ENCODE measurements at regions not wholly inside any gene's neighbourhood (a gene's known extent, or its start where the extent isn't known, plus 50 kb on each side); places are given as distances from the start of the nearest gene placed in this dataset.
A peak's percentile ranks its signal among the peaks of the same experiment; 100 is the strongest.

DNA sequence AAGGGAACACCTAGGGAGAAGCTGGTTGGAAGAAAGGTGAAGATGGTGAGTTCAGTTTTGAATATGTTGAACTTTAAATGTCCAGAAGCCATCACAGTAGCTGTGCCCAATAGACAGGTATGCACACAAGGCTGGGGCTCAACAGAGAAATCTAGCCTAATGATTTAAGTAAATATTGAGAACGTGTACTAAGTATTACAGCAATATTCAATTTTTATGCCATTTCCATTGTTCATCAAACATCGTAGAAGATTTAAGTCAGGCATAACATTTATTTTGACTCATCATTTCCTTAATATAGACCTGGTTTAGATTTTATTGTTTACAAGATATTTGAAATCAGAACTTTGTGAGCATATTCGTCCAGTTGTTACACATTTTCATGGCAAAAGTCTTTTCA is 116.4 kb downstream of the HPGD start:
- no peaks in the 10 kb centered on the region for H3K36me3 ChIP-seq (replicated peaks in 1 of 2; ENCODE audit: control insufficient read depth in 2 of 2, insufficient read depth in 2 of 2, low read length in 2 of 2)
- no peak overlapping the region for H3K4me2 ChIP-seq (ENCODE audit: insufficient read depth, low read length, poor library complexity, severe bottlenecking)
- H3K9me3 ChIP-seq (replicated peaks in 1 of 2; ENCODE audit: control insufficient read depth in 2 of 2, insufficient read depth in 1 of 2, low read depth in 1 of 2, low read length in 2 of 2) = no peaks in the 10 kb centered on the region
- no peak overlapping the region for H2AFZ ChIP-seq (ENCODE audit: low read length)
- no peak overlapping the region for H4K91ac ChIP-seq (ENCODE audit: low read depth, low read length, poor library complexity)
- no peak overlapping the region for H4K8ac ChIP-seq (ENCODE audit: low read depth, low read length)
- H3K23ac ChIP-seq (ENCODE audit: low read depth, low read length, poor library complexity) = no peak overlapping the region
- no peaks in the 10 kb centered on the region for H3K27me3 ChIP-seq (ENCODE audit: control insufficient read depth in 3 of 3, insufficient read depth in 3 of 3, low read depth in 1 of 3, low read length in 3 of 3)
- no peak overlapping the region for H3K27ac ChIP-seq (replicated peaks; ENCODE audit: low read length)
- H2BK120ac ChIP-seq (ENCODE audit: low read depth, low read length) = no peak overlapping the region
- peaks cover 0 to 7% of the 10 kb centered on the region in 2 donors for H3K4me1 ChIP-seq (ENCODE audit: control insufficient read depth in 2 of 2, insufficient read depth in 1 of 2, low read depth in 1 of 2, low read length in 2 of 2)
- H2BK15ac ChIP-seq (ENCODE audit: low read length) = no peak overlapping the region
- no peak overlapping the region for H3K18ac ChIP-seq (ENCODE audit: low read length)
- no peak overlapping the region for H3K9ac ChIP-seq (ENCODE audit: low read depth, low read length, poor library complexity)
- no peak overlapping the region for H3K4ac ChIP-seq (ENCODE audit: low read length)
- H3K14ac ChIP-seq (ENCODE audit: low read length) = no peak overlapping the region
- no peak overlapping the region for H2BK12ac ChIP-seq (ENCODE audit: low read length)
- DNase-seq (ENCODE audit: low spot score) = no peak
- no peak overlapping the region for H3K4me3 ChIP-seq (ENCODE audit: low read length in 2 of 2)
- H3K79me1 ChIP-seq (ENCODE audit: low read depth, low read length) = no peaks in the 10 kb centered on the region
- no peak overlapping the region for H2BK5ac ChIP-seq (ENCODE audit: low read length)
- WGBS, 2 donors (ENCODE audit: extremely low coverage in 2 of 2, insufficient read length in 2 of 2, insufficient replicate concordance in 1 of 2) = no CpG with 5 or more reads among the region's 3 CpGs
- no peak overlapping the region for H2AK5ac ChIP-seq (ENCODE audit: low read depth, low read length)

DNA sequence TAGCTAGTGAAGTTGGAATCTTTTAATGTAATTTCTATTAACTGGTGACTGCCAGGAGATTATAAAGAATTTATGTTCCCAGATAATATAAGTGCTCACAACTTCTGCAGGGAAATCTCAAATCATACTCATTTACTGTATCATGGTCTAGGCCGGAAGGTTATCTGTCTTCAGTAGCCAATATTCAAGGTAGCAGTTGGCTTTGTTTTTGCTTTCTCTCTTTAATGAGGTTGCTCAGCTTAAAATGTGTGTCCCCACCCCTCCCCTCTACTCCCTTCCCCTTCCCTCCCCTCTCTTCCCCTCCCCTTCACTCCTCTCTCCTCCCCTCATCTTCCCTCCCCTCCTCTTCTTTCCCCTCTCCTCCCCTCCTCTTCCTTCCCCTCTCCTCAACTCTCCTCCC is 117.6 kb downstream of the HPGD start:
- Histone ChIP-seq H2AK5ac (ENCODE audit: low read depth, low read length) (no peak overlapping the region), H3K9ac (ENCODE audit: low read depth, low read length, poor library complexity) (no peak overlapping the region), H3K27me3 (ENCODE audit: control insufficient read depth in 3 of 3, insufficient read depth in 3 of 3, low read depth in 1 of 3, low read length in 3 of 3) (no peaks in the 10 kb centered on the region), H3K4me3 (ENCODE audit: low read length in 2 of 2) (no peak overlapping the region), H3K4ac (ENCODE audit: low read length) (no peak overlapping the region), H3K23ac (ENCODE audit: low read depth, low read length, poor library complexity) (no peak overlapping the region), H3K9me3 (replicated peaks in 1 of 2; ENCODE audit: control insufficient read depth in 2 of 2, insufficient read depth in 1 of 2, low read depth in 1 of 2, low read length in 2 of 2) (no peaks in the 10 kb centered on the region), H2BK5ac (ENCODE audit: low read length) (no peak overlapping the region), H4K8ac (ENCODE audit: low read depth, low read length) (no peak overlapping the region), H2AFZ (ENCODE audit: low read length) (no peak overlapping the region), H3K79me1 (ENCODE audit: low read depth, low read length) (no peaks in the 10 kb centered on the region), H3K36me3 (replicated peaks in 1 of 2; ENCODE audit: control insufficient read depth in 2 of 2, insufficient read depth in 2 of 2, low read length in 2 of 2) (no peaks in the 10 kb centered on the region), H2BK12ac (ENCODE audit: low read length) (no peak overlapping the region), H4K91ac (ENCODE audit: low read depth, low read length, poor library complexity) (no peak overlapping the region), H3K4me2 (ENCODE audit: insufficient read depth, low read length, poor library complexity, severe bottlenecking) (no peak overlapping the region), H3K14ac (ENCODE audit: low read length) (no peak overlapping the region), H3K4me1 (ENCODE audit: control insufficient read depth in 2 of 2, insufficient read depth in 1 of 2, low read depth in 1 of 2, low read length in 2 of 2) (peaks cover 0 to 7% of the 10 kb centered on the region in 2 donors), H3K18ac (ENCODE audit: low read length) (no peak overlapping the region), H2BK120ac (ENCODE audit: low read depth, low read length) (no peak overlapping the region), H2BK15ac (ENCODE audit: low read length) (no peak overlapping the region), H3K27ac (replicated peaks; ENCODE audit: low read length) (no peak overlapping the region)
- DNase-seq (ENCODE audit: low spot score) = no peak
- no CpG with 5 or more reads among the region's 1 CpG for WGBS, 2 donors (ENCODE audit: extremely low coverage in 2 of 2, insufficient read length in 2 of 2, insufficient replicate concordance in 1 of 2)

DNA sequence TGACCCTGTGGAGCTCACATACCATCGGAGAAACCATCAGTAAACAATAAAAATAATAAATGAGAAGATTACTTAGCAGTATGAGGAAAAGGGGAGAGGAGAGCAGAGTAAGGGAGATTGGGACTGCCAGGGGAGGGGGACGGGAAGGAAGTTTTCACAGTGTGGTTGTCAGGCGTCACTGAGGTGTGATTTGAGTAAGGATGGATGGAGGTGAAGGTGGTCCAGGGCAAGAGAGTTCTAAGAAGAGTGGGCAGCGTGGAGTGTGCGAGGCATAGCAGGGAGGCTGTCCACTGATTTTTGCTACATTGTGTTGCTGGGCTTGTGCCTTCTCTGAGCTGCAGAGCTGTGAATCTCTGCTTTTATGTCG is 119.1 kb downstream of the HPGD start:
- Histone ChIP-seq H2AFZ (ENCODE audit: low read length) (no peak overlapping the region), H2BK5ac (ENCODE audit: low read length) (no peak overlapping the region), H3K14ac (ENCODE audit: low read length) (no peak overlapping the region), H3K4me3 (ENCODE audit: low read length in 2 of 2) (no peak overlapping the region), H2AK5ac (ENCODE audit: low read depth, low read length) (no peak overlapping the region), H3K18ac (ENCODE audit: low read length) (no peak overlapping the region), H3K79me1 (ENCODE audit: low read depth, low read length) (no peaks in the 10 kb centered on the region), H4K8ac (ENCODE audit: low read depth, low read length) (no peak overlapping the region), H3K27me3 (ENCODE audit: control insufficient read depth in 3 of 3, insufficient read depth in 3 of 3, low read depth in 1 of 3, low read length in 3 of 3) (no peaks in the 10 kb centered on the region), H3K9ac (ENCODE audit: low read depth, low read length, poor library complexity) (no peak overlapping the region), H3K4me2 (ENCODE audit: insufficient read depth, low read length, poor library complexity, severe bottlenecking) (no peak overlapping the region), H3K4ac (ENCODE audit: low read length) (no peak overlapping the region), H3K4me1 (ENCODE audit: control insufficient read depth in 2 of 2, insufficient read depth in 1 of 2, low read depth in 1 of 2, low read length in 2 of 2) (peaks cover 0 to 7% of the 10 kb centered on the region in 2 donors), H2BK12ac (ENCODE audit: low read length) (no peak overlapping the region), H2BK120ac (ENCODE audit: low read depth, low read length) (no peak overlapping the region), H4K91ac (ENCODE audit: low read depth, low read length, poor library complexity) (no peak overlapping the region), H3K36me3 (replicated peaks in 1 of 2; ENCODE audit: control insufficient read depth in 2 of 2, insufficient read depth in 2 of 2, low read length in 2 of 2) (no peaks in the 10 kb centered on the region), H2BK15ac (ENCODE audit: low read length) (no peak overlapping the region), H3K27ac (replicated peaks; ENCODE audit: low read length) (no peak overlapping the region), H3K23ac (ENCODE audit: low read depth, low read length, poor library complexity) (no peak overlapping the region), H3K9me3 (replicated peaks in 1 of 2; ENCODE audit: control insufficient read depth in 2 of 2, insufficient read depth in 1 of 2, low read depth in 1 of 2, low read length in 2 of 2) (no peaks in the 10 kb centered on the region)
- no peak for DNase-seq (ENCODE audit: low spot score)
- WGBS, 2 donors (ENCODE audit: extremely low coverage in 2 of 2, insufficient read length in 2 of 2, insufficient replicate concordance in 1 of 2) = no CpG with 5 or more reads among the region's 6 CpGs

DNA sequence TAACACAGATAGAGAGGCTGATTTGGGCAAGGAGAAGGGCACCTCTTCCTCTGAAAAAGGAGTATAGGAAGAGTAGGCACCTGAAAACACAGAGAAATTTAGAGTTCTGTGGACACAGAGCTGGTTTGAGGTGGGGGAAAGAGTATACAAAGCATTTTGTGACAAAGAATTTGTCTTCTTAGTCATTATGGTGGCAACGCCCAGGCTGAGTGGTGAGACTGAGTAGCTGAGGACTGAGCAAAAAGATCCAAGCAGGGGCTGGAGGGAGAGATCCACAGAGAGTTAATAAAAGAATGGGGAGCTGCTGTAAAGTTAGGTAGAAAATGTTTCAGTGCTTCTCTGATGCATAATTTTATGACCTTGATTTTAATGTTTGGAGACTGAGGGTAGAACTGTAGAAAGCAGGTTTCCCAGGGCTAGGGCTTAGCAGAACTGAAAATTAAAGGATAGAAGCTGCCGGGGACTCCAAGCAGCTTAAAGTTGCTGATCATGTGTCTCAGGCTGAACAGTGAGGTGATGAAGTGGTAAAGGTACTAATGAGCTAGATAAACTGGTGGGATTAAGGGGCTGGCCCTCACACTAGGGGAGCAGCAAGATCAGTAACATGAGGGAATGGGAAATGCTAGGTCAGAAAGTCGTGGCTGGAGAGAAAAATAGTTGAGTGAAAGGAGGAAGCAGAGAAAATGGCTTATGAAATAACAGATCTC is 118.9 kb downstream of the CEP44 start:
- Histone ChIP-seq H3K4me3 (ENCODE audit: low read length in 2 of 2) (no peak overlapping the region), H3K4me1 (ENCODE audit: control insufficient read depth in 2 of 2, insufficient read depth in 1 of 2, low read depth in 1 of 2, low read length in 2 of 2) (peaks cover 0 to 7% of the 10 kb centered on the region in 2 donors), H2AK5ac (ENCODE audit: low read depth, low read length) (no peak overlapping the region), H2BK5ac (ENCODE audit: low read length) (no peak overlapping the region), H3K4me2 (ENCODE audit: insufficient read depth, low read length, poor library complexity, severe bottlenecking) (peak overlapping the region; percentile 20), H3K36me3 (replicated peaks in 1 of 2; ENCODE audit: control insufficient read depth in 2 of 2, insufficient read depth in 2 of 2, low read length in 2 of 2) (no peaks in the 10 kb centered on the region), H2AFZ (ENCODE audit: low read length) (no peak overlapping the region), H2BK120ac (ENCODE audit: low read depth, low read length) (no peak overlapping the region), H2BK12ac (ENCODE audit: low read length) (no peak overlapping the region), H4K8ac (ENCODE audit: low read depth, low read length) (no peak overlapping the region), H3K27ac (replicated peaks; ENCODE audit: low read length) (no peak overlapping the region), H3K27me3 (ENCODE audit: control insufficient read depth in 3 of 3, insufficient read depth in 3 of 3, low read depth in 1 of 3, low read length in 3 of 3) (no peaks in the 10 kb centered on the region), H3K79me1 (ENCODE audit: low read depth, low read length) (no peaks in the 10 kb centered on the region), H3K23ac (ENCODE audit: low read depth, low read length, poor library complexity) (no peak overlapping the region), H4K91ac (ENCODE audit: low read depth, low read length, poor library complexity) (no peak overlapping the region), H3K14ac (ENCODE audit: low read length) (no peak overlapping the region), H2BK15ac (ENCODE audit: low read length) (no peak overlapping the region), H3K4ac (ENCODE audit: low read length) (no peak overlapping the region), H3K9ac (ENCODE audit: low read depth, low read length, poor library complexity) (no peak overlapping the region), H3K18ac (ENCODE audit: low read length) (no peak overlapping the region), H3K9me3 (replicated peaks in 1 of 2; ENCODE audit: control insufficient read depth in 2 of 2, insufficient read depth in 1 of 2, low read depth in 1 of 2, low read length in 2 of 2) (no peaks in the 10 kb centered on the region)
- DNase-seq (ENCODE audit: low spot score) = no peak
- WGBS, 2 donors (ENCODE audit: extremely low coverage in 2 of 2, insufficient read length in 2 of 2, insufficient replicate concordance in 1 of 2) = no CpG with 5 or more reads among the region's 3 CpGs
